Epithelial cell of prostate (primary cell): ENCODE measurements at regions not wholly inside any gene's neighbourhood (a gene's known extent, or its start where the extent isn't known, plus 50 kb on each side); places are given as distances from the start of the nearest gene placed in this dataset.

Source experiments
- DNase-seq: peaks from one replicate; pipeline ENCODE4 v3.0.0-alpha.2; 2011; ENCODE audit warnings: low read depth, low spot score
- H3K27ac ChIP-seq: fragments of 450-650 bp; 2 replicates; pipeline ENCODE4 v1.5.1; 2017; ENCODE audit warnings: mild to moderate bottlenecking

DNA sequence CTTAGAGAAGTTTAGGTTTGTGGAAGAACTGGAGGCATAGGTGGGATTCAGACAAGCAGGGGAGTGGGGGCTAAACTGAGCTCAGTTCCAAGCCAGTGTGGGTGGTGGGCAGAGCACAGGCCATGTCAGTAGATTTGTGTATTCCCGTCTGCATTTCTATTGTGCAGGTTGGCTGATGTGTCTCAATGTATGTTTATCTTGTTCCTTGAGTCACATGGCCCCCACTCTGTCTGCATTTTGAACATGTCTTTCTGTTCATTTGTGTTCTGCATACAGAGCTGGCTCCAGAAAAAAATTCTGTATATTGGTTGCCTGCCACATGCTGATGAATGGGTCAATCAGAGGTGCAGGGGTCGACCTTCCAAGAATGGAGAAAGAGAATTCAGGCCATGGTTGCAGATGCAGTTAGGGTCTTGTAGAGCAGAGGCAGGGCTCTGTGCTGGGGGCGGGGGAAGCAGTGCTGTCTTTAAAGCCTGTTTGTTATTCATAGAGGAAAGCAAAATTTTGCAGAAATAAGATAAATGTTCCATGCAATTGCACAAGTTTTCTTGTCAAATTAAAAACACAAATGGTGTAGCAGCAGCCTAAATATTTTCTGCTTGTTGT is 166.7 kb downstream of the CDH26 start:
- H3K27ac ChIP-seq = no peak overlapping the region
- no peak for DNase-seq

DNA sequence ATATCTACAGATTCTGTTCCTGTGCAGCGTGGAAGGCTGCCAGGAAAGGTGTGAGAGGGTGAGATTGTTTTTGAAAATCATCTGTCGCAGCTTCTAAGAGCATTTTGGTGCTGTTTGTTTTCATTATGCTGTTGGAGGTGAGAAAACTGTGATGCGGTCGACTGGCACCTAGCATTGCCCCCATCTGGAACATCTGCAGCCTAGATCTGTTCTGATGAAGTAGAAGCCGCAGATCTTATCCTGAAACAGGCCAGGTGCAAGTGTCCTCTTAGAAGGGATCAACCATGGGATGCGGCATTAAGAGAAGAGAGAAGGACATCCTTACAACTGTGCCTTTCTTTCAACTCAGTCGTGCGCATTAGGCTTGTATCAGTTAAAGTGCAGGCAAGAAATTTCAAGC is 167.3 kb downstream of the CDH26 start:
- DNase-seq = no peak
- H3K27ac ChIP-seq = no peak overlapping the region

DNA sequence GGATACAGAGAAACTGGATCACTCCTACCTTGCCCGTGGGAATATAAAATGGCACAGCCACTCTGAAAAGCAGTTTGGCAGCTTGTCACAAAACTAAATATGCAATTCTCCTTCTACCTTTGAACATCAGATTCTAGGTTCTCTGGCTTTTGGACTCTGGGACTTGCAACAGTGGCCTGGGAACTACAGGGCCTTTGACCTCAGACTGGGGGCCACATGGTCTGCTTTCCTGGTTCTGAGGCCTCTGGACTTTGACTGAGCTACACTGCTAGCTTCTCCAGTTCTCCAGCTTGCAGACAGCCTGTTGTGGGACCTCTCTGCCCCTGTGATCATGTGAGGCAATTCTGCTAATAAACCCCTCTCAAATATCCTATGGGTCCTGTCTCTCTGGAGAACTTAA is 168.8 kb downstream of the CDH26 start:
- no peak overlapping the region for H3K27ac ChIP-seq
- DNase-seq = no peak

- no peak for DNase-seq
- H3K27ac ChIP-seq = no peak overlapping the region
These were observed 173.2 kb downstream of the CDH26 start for GRCh38 chr20:60131375-60131774.

- DNase-seq = no peak
- H3K27ac ChIP-seq = no peak overlapping the region
These were observed 174.1 kb downstream of the CDH26 start for GRCh38 chr20:60132162-60132826.

- no peak for DNase-seq
- H3K27ac ChIP-seq = no peak overlapping the region
These were observed 174.8 kb downstream of the CDH26 start for GRCh38 chr20:60132827-60133670.

GRCh38 chr20:60135276-60135675 is 177.1 kb downstream of the CDH26 start:
- DNase-seq = no peak
- H3K27ac ChIP-seq = no peak overlapping the region

- H3K27ac ChIP-seq = no peak overlapping the region
- no peak for DNase-seq
These were observed 178.6 kb downstream of the CDH26 start for GRCh38 chr20:60136645-60137401.

DNA sequence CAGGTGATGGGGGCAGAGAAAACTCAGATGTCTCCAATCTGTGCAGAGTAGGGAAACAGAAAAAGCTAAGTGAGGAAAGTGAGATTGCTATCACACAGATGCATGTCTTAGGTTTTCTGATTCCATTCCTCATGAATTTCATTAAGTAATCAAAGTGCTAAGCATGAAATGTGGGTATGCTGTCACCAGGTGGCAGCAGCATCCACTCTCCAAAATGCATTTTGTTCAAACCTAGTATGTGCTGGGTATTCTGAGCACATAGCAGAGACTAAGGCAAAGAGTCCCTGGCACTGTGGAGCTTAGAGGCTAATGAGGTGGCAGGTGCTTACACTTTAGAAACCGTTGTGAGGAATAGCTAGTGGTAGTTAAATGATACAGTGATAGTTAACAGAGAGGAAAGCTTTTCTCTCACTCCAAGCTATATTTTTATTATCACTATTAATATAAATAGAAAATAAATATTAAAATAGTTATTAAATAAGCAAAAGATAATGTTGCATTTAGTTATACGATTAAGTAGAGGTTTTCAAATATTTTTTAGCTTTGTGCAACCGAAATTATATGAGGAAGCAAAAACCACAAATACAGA is 179.5 kb downstream of the CDH26 start:
- DNase-seq = no peak
- no peak overlapping the region for H3K27ac ChIP-seq

DNA sequence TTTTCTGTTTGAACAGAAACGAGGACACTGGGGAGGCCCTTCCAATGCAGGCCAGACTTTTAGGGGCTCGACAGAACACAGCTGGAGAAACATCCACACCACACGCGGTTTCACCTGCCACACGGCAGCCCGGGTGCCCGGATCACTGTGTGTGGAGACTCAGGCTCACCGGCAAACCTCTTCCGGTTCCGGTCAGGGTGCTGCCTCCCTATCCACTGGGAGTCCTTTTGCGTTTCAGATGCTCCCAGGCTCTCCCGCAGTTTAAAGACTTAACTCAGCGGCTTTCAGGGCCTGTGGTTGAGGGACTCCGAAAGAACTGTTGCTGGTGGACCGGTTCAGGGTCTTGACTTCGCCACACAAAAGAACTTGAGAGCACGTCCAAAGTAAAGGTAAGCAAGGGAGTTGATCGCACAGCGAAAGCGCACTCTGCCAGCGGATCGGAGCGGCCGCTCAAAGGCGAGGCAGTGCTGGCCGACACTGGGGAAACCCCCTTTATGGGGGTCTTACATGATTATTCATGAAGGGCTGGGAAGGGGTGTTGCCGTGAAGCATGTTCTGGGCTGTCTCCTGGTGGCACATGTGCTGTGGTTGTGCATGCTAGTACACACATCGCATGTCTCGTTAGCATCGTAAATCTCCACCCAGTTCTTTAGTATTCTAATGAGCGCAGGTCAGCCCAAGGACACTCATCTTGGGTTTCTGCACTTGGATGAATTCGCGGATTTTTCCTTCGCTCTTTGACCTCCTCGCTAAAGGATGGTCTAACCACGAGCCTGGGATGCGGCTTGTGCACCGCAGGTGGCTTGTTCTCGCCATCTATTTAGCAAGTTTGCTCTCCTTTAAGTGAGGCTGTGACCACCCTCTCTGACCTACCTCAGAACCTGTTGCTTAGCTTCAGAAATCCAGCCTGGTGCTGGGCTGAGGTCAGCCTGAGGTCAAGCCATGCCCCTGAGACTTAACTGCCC is 180.3 kb downstream of the CDH26 start:
- no peak overlapping the region for H3K27ac ChIP-seq

GRCh38 chr20:60139663-60140446 is 181.6 kb downstream of the CDH26 start:
- DNase-seq = no peak
- H3K27ac ChIP-seq = no peak overlapping the region

More for the DNA sequence above, 180.3 kb downstream of the CDH26 start:
- DNase-seq = no peak

GRCh38 chr20:60142587-60142986 is 184.4 kb downstream of the CDH26 start:
- DNase-seq = no peak
- H3K27ac ChIP-seq = no peak overlapping the region

DNA sequence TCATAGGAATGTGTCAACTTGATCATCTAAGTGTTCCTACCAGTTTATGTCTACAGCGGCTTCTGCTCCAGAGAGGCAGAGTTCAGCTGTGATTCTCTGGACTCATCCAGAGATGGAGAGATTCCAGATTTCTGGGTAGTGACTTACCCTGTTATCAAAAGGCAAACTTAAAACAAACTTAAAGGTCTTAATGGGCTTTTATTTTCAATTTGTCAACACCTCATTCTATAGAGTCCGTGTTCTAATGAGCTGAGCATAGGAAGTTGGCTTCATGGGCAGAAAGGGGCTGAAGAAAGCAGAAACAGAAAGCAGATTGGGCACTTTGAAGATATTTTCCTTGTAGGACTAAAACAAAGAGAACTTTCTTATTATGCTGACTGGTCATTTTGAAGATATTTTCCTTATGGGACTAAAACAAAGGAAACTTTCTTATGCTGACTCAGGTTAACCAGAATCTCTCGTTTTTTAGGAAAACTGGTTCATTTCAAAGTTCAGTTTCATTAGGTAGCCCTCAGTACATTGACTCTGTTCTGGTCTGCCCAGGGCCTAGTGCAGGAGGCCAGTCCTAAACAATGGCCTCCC is 185.1 kb downstream of the CDH26 start:
- DNase-seq = no peak
- no peak overlapping the region for H3K27ac ChIP-seq

DNA sequence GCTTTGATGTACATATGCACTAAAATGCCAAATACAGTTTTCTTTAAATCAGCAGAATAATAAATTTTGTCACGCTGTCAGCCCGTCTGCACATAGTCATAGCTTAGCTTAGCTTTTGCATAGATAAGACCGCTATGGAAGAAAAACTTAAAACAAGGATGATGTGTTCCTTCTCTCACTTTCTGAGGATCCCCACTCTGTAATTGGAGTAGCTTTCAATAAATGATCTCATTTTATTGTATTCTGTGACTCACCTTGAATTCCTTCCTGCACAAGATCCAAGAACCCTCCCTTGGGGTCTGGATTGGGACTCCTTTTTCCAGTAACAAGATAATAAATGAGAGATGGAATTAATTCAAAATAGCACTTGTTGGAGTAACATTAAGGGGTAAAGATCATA is 186.2 kb downstream of the CDH26 start:
- no peak overlapping the region for H3K27ac ChIP-seq

GRCh38 chr20:60144974-60145527 is 186.8 kb downstream of the CDH26 start:
- no peak overlapping the region for H3K27ac ChIP-seq
- DNase-seq = no peak

More for the DNA sequence above, 186.2 kb downstream of the CDH26 start:
- DNase-seq = no peak

GRCh38 chr20:60147004-60147403 is 188.8 kb downstream of the CDH26 start:
- DNase-seq = no peak
- no peak overlapping the region for H3K27ac ChIP-seq

DNA sequence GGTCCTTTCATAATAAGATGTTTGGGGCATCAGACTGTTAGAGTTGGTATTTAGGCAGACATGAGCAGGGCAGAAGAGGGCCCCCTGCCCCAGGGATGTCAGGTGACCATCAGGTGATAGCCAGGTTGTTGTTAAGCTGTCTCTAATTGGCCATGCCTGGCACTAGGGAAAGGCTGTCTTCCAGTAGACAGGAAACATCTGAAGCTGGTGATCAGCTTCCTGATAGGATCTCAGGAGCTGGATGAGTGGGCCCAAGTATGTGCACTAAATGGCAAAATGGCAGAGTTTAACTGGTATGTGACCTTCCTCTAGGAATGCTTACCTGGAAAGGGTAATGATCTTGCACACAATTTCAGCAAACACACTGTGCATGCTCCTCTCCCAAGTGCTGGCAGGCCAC is 190.7 kb downstream of the CDH26 start:
- DNase-seq = no peak
- H3K27ac ChIP-seq = no peak overlapping the region

DNA sequence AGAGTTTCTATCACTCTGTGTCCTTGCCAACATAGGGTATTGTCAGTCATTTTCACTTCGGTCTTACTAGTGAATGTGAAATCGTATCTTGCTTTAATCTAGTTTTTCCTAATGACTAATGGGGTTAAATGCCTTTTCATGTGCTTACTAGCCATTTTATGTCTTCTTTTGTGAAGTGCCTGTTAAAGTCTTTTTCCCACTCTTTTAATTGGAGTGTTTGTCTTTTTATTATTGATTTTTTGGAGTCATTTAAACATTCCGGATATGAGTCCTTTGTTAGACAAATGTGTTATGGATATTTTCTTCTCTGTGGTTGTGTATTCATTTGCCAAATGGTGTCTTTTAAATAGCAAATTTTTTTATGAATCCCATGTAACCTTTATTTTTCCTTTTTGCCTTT is 194.6 kb downstream of the CDH26 start:
- H3K27ac ChIP-seq = no peak overlapping the region

More for the DNA sequence above, 194.6 kb downstream of the CDH26 start:
- DNase-seq = no peak
